PC-9 (cell line): ENCODE measurements at regions not wholly inside any gene's neighbourhood (a gene's known extent, or its start where the extent isn't known, plus 50 kb on each side); places are given as distances from the start of the nearest gene placed in this dataset.

Experiments
- BruUV-seq: library from RNA; stranded (reverse); fragments of 400-500 nt; replicated peaks from 2 replicates; lab custom pipeline; 2021; lab: Mats Ljungman, UMichigan
- CTCF ChIA-PET: fragments of 300-600 bp; sonication (Branson Sonifier 250); formaldehyde crosslinking; loops from one replicate; lab custom pipeline; 2022; ENCODE audit warnings: antibody characterized with exemption; lab: Charles Lee
- POLR2A ChIA-PET: fragments of 300-600 bp; sonication (Branson Sonifier 250); formaldehyde crosslinking; loops from one replicate; lab custom pipeline; 2022; ENCODE audit warnings: antibody characterized with exemption; ENCODE audit not compliant: unreplicated experiment; lab: Charles Lee
- DNase-seq, 2 experiments: peaks; one replicate each; pipeline versions ENCODE4 v3.0.0 to v3.0.0-alpha.2; 2015 to 2022; ENCODE audit warnings: mixed read lengths in 1 of 2
- H2AFZ ChIP-seq: fragments of 200-600 bp; sonication (generic); 2 replicates; pipeline ENCODE4 v1.8.1; 2017; ENCODE audit warnings: antibody characterized with exemption
- H3F3A ChIP-seq: fragments of 200-600 bp; sonication (generic); 2 replicates; pipeline ENCODE4 v1.8.1; 2017; ENCODE audit warnings: antibody characterized with exemption, mild to moderate bottlenecking, low read depth; ENCODE audit not compliant: insufficient read depth
- H3K27ac ChIP-seq: fragments of 200-600 bp; sonication (generic); 2 replicates; pipeline ENCODE4 v1.6.1; 2016; ENCODE audit warnings: mixed run types
- H3K27me3 ChIP-seq: fragments of 200-600 bp; sonication (generic); 2 replicates; pipeline ENCODE4 v1.6.1; 2016; ENCODE audit warnings: low read depth, mixed run types; ENCODE audit not compliant: insufficient read depth
- H3K36me3 ChIP-seq: fragments of 200-600 bp; sonication (generic); 2 replicates; pipeline ENCODE4 v1.6.1; 2016; ENCODE audit warnings: low read depth, mixed run types
- H3K4me1 ChIP-seq: fragments of 200-600 bp; sonication (generic); replicated peaks from 2 replicates; pipeline ENCODE4 v1.6.1; 2016; ENCODE audit warnings: mixed run types; ENCODE audit not compliant: insufficient read depth
- H3K4me2 ChIP-seq: fragments of 200-600 bp; sonication (generic); 2 replicates; pipeline ENCODE4 v1.6.1; 2017; ENCODE audit warnings: mixed run types
- H3K4me3 ChIP-seq: fragments of 200-600 bp; sonication (generic); 2 replicates; pipeline ENCODE4 v1.6.1; 2016; ENCODE audit warnings: mixed run types
- H3K79me2 ChIP-seq: fragments of 200-600 bp; sonication (generic); 2 replicates; pipeline ENCODE4 v1.6.1; 2017; ENCODE audit warnings: low read depth, mixed run types
- H3K9me2 ChIP-seq: fragments of 200-600 bp; sonication (generic); 2 replicates; pipeline ENCODE4 v1.8.1; 2017; ENCODE audit warnings: mild to moderate bottlenecking; ENCODE audit not compliant: insufficient read depth
- H3K9me3 ChIP-seq: fragments of 200-600 bp; sonication (generic); 2 replicates; pipeline ENCODE4 v1.8.1; 2016; ENCODE audit warnings: low read depth; ENCODE audit not compliant: insufficient read depth
- H4K20me1 ChIP-seq: fragments of 200-600 bp; sonication (generic); 2 replicates; pipeline ENCODE4 v1.8.1; 2017; ENCODE audit not compliant: insufficient read depth
- CTCF ChIP-seq: fragments of 200-600 bp; sonication (generic); conservative IDR thresholded peaks from 2 replicates; pipeline ENCODE4 v1.6.1; 2017; ENCODE audit warnings: mixed run types, antibody characterized with exemption, mild to moderate bottlenecking, moderate library complexity
- EZH2 ChIP-seq: fragments of 200-600 bp; sonication (generic); IDR thresholded peaks from 2 replicates; pipeline ENCODE4 v1.8.0; 2017; ENCODE audit warnings: antibody characterized with exemption, low read depth
- intact Hi-C: fragments of 100-400 bp; cut with micrococcal nuclease; formaldehyde crosslinking; loops from one replicate; pipeline ENCODE4 v1.10.0; 2022; ENCODE audit not compliant: unreplicated experiment

- peak; percentile 73 to 76 for DNase-seq
- no peak overlapping the region for H2AFZ ChIP-seq
- CTCF ChIA-PET = interaction anchor here (0.6 kb wide), 1 partner anchor 165 kb away, joined by 3 read pairs; no protein-coding TSS in a partner anchor
Measured at GRCh38 chr10:34889004-34889869, 74.1 kb upstream of the PARD3 start.

GRCh38 chr10:34886906-34887642 lies 72.0 kb upstream of the PARD3 start:
- Histone ChIP-seq H3K9me2 (no peaks in the 10 kb centered on the region), H3K9me3 (no peaks in the 10 kb centered on the region), H3K36me3 (no peaks in the 10 kb centered on the region), H3K4me3 (no peak overlapping the region), H3K4me1 (peaks cover 4% of the 10 kb centered on the region), H4K20me1 (no peaks in the 10 kb centered on the region), H3K79me2 (no peaks in the 10 kb centered on the region), H2AFZ (no peak overlapping the region), H3K4me2 (no peak overlapping the region), H3K27me3 (no peaks in the 10 kb centered on the region), H3K27ac (no peak overlapping the region), H3F3A (no peaks in the 10 kb centered on the region)
- no TSS peak for BruUV-seq
- CTCF ChIA-PET = no interaction called here
- intact Hi-C loops = loop anchor here (5.0 to 10.0 kb wide), 2 partner anchors 88 to 105 kb away; no protein-coding TSS in a partner anchor
- no peak for TF ChIP-seq CTCF
- TF ChIP-seq EZH2 = no peak
- DNase-seq = no peak
- POLR2A ChIA-PET = interaction anchor here (0.5 to 0.7 kb wide), 2 partner anchors 16 to 173 kb away, joined by 3 to 7 read pairs; no protein-coding TSS in a partner anchor

More at GRCh38 chr10:34889004-34889869, 74.1 kb upstream of the PARD3 start:
- POLR2A ChIA-PET = no interaction called here
- intact Hi-C loops = loop anchor here (1.0 to 10.0 kb wide), 4 partner anchors 74 to 223 kb away; partner anchors contain the start of gene PARD3
- H3K9me2 ChIP-seq = no peaks in the 10 kb centered on the region
- BruUV-seq = TSS peak; percentile 23
- no peaks in the 10 kb centered on the region for H3F3A ChIP-seq
- H3K4me1 ChIP-seq = peaks cover 4% of the 10 kb centered on the region
- H3K36me3 ChIP-seq = no peaks in the 10 kb centered on the region
- no peaks in the 10 kb centered on the region for H3K27me3 ChIP-seq
- H4K20me1 ChIP-seq = no peaks in the 10 kb centered on the region
- TF ChIP-seq CTCF = no peak
- no peak for TF ChIP-seq EZH2
- H3K4me3 ChIP-seq = no peak overlapping the region
- no peaks in the 10 kb centered on the region for H3K79me2 ChIP-seq
- H3K9me3 ChIP-seq = no peaks in the 10 kb centered on the region
- peak overlapping the region; percentile 24; the same call in 1 of the 2 replicates for H3K4me2 ChIP-seq
- peak overlapping the region; percentile 34; the same call in 1 of the 2 replicates for H3K27ac ChIP-seq

- Histone ChIP-seq H3K79me2 (no peaks in the 10 kb centered on the region), H3K4me1 (peaks cover 4% of the 10 kb centered on the region), H3K27me3 (no peaks in the 10 kb centered on the region), H2AFZ (no peak overlapping the region), H3K27ac (no peak overlapping the region), H3K4me3 (no peak overlapping the region), H4K20me1 (no peaks in the 10 kb centered on the region), H3K9me3 (no peaks in the 10 kb centered on the region), H3K9me2 (no peaks in the 10 kb centered on the region), H3K4me2 (no peak overlapping the region), H3K36me3 (no peaks in the 10 kb centered on the region), H3F3A (no peaks in the 10 kb centered on the region)
- no peak for DNase-seq
- intact Hi-C loops = loop anchor here (5.0 to 10.0 kb wide), 2 partner anchors 89 to 106 kb away; no protein-coding TSS in a partner anchor
- BruUV-seq = no TSS peak
- CTCF ChIA-PET = no interaction called here
- no peak for TF ChIP-seq EZH2
- TF ChIP-seq CTCF = no peak
- POLR2A ChIA-PET = no interaction called here
Measured at GRCh38 chr10:34885898-34886297, 70.8 kb upstream of the PARD3 start.
